ENCODE measurements at regions not wholly inside any gene's neighbourhood (a gene's known extent, or its start where the extent isn't known, plus 50 kb on each side); places are given as distances from the start of the nearest gene placed in this dataset.

GRCh38 chr4:59063015-59063720 lies 1953.0 kb upstream of the IGFBP7 start:
- TF ChIP-seq, protein P1, sequence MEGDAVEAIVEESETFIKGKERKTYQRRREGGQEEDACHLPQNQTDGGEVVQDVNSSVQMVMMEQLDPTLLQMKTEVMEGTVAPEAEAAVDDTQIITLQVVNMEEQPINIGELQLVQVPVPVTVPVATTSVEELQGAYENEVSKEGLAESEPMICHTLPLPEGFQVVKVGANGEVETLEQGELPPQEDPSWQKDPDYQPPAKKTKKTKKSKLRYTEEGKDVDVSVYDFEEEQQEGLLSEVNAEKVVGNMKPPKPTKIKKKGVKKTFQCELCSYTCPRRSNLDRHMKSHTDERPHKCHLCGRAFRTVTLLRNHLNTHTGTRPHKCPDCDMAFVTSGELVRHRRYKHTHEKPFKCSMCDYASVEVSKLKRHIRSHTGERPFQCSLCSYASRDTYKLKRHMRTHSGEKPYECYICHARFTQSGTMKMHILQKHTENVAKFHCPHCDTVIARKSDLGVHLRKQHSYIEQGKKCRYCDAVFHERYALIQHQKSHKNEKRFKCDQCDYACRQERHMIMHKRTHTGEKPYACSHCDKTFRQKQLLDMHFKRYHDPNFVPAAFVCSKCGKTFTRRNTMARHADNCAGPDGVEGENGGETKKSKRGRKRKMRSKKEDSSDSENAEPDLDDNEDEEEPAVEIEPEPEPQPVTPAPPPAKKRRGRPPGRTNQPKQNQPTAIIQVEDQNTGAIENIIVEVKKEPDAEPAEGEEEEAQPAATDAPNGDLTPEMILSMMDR (IDR thresholded peaks at IDR 0.05) = no peak
- TF ChIP-seq POLR2A (IDR thresholded peaks at IDR 0.05) = no peak
